HepG2 (cell line): ENCODE measurements at regions not wholly inside any gene's neighbourhood (a gene's known extent, or its start where the extent isn't known, plus 50 kb on each side); places are given as distances from the start of the nearest gene placed in this dataset.

ENCODE experiments used
- ATAC-seq: fragments of 200-7000 bp; cut with Tn5 transposase; 3 replicates; pipeline ENCODE4 v1.9.1; 2020; ENCODE audit warnings: mild to moderate bottlenecking, moderate library complexity
- BruUV-seq: library from RNA; stranded (reverse); fragments of 400-500 nt; replicated peaks from 2 replicates; lab custom pipeline; 2021; lab: Mats Ljungman, UMichigan
- CTCF ChIA-PET: fragments of 300-600 bp; formaldehyde crosslinking; extraction: SDS; loops from one replicate; lab custom pipeline; 2021; ENCODE audit warnings: low total read pairs, inconsistent platforms, low intra/inter-chr PET ratio; lab: Yijun Ruan, JAX
- POLR2A ChIA-PET: fragments of 350-600 bp; sonication (Branson Sonifier 250); formaldehyde crosslinking; loops from one replicate; lab custom pipeline; 2020; ENCODE audit warnings: antibody characterized with exemption, inconsistent platforms; lab: Yijun Ruan, JAX
- DNase-seq: peaks from one replicate; pipeline ENCODE4 v3.0.0-alpha.2; 2015; ENCODE audit warnings: low spot score
- FAIRE-seq: peaks from 3 replicates; lab custom pipeline; 2011; peaks lifted over from hg19 to GRCh38; lab: Jason Lieb, UNC
- H2AFZ ChIP-seq: one replicate; pipeline ENCODE4 v1.6.1; 2011; ENCODE audit warnings: low read length, inconsistent platforms
- H3K27ac ChIP-seq: fragments of 300-600 bp; 3 replicates; pipeline ENCODE4 v1.8.0; 2011; ENCODE audit warnings: mixed run types, mild to moderate bottlenecking, mixed read lengths, low read length, inconsistent platforms; ENCODE audit not compliant: insufficient read depth; ENCODE audit errors: extremely low read length
- H3K27me3 ChIP-seq, 2 experiments: fragments of 200-600 bp in 1 of 2; 2 replicates in 1 of 2; 3 replicates in 1 of 2; pipeline versions ENCODE4 v1.6.0 to v1.8.0; 2011; ENCODE audit warnings: low read length in 2 of 2, mild to moderate bottlenecking in 2 of 2, moderate library complexity in 2 of 2, inconsistent platforms in 1 of 2; ENCODE audit not compliant: insufficient read depth in 2 of 2, control insufficient read depth in 1 of 2
- H3K36me3 ChIP-seq, 2 experiments: fragments of 200-600 bp in 1 of 2; replicated peaks in 1 of 2; 2 replicates in 1 of 2; 3 replicates in 1 of 2; pipeline versions ENCODE4 v1.5.1 to v1.8.0; 2011; ENCODE audit warnings: low read length in 2 of 2, inconsistent platforms in 1 of 2; ENCODE audit not compliant: insufficient read depth in 2 of 2, control insufficient read depth in 1 of 2
- H3K4me1 ChIP-seq: 2 replicates; pipeline ENCODE4 v1.5.1; 2012; ENCODE audit warnings: low read length, inconsistent platforms; ENCODE audit not compliant: insufficient read depth
- H3K4me2 ChIP-seq: 2 replicates; pipeline ENCODE4 v1.6.0; 2011; ENCODE audit warnings: low read depth, low read length, inconsistent platforms
- H3K4me3 ChIP-seq, 3 experiments: fragments of 200-600 bp in 1 of 3; sonication (generic), shearing (Covaris generic) in 1 of 3; replicated peaks in 1 of 3; 2 replicates each; pipeline ENCODE4 v1.5.1; 2011 to 2016; ENCODE audit warnings: low read length in 3 of 3, inconsistent platforms in 2 of 3, low read depth in 2 of 3, mild to moderate bottlenecking in 2 of 3, control low read depth in 1 of 3, mixed read lengths in 1 of 3; ENCODE audit not compliant: insufficient read depth in 1 of 3
- H3K79me2 ChIP-seq: one replicate; pipeline ENCODE4 v1.6.1; 2011; ENCODE audit warnings: low read length, inconsistent platforms; ENCODE audit not compliant: insufficient read depth
- H3K9ac ChIP-seq: 2 replicates; pipeline ENCODE4 v1.6.0; 2011; ENCODE audit warnings: mild to moderate bottlenecking, low read depth, low read length, inconsistent platforms; ENCODE audit not compliant: insufficient read depth
- H3K9me3 ChIP-seq: 2 replicates; pipeline ENCODE4 v1.5.1; 2012; ENCODE audit warnings: mild to moderate bottlenecking, low read length
- H4K20me1 ChIP-seq: 2 replicates; pipeline ENCODE4 v1.6.0; 2011; ENCODE audit warnings: inconsistent platforms, mild to moderate bottlenecking, low read length, moderate library complexity; ENCODE audit not compliant: insufficient read depth
- ATF4 ChIP-seq, 2 experiments: fragments of 450-650 bp in 1 of 2; sonication (generic) in 1 of 2; formaldehyde crosslinking; IDR thresholded peaks; 2 replicates each; pipeline versions ENCODE4 v1.5.0 to v1.8.0; 2020 to 2022; ENCODE audit warnings: mild to moderate bottlenecking in 1 of 2, missing genetic modification reagents in 1 of 2
- CC2D1A ChIP-seq: sonication (generic); formaldehyde crosslinking; IDR thresholded peaks from 2 replicates; pipeline ENCODE4 v1.8.1; 2023; ENCODE audit warnings: mild to moderate bottlenecking, missing genetic modification reagents
- FOXC1 ChIP-seq: sonication (generic); formaldehyde crosslinking; IDR thresholded peaks from 2 replicates; pipeline ENCODE4 v1.8.0; 2022; ENCODE audit warnings: mild to moderate bottlenecking, missing genetic modification reagents, borderline replicate concordance
- GATA4 ChIP-seq: sonication (generic); IDR thresholded peaks from 2 replicates; pipeline ENCODE4 v1.6.1; 2016; ENCODE audit warnings: antibody characterized with exemption, low read depth, borderline replicate concordance
- MED1 ChIP-seq: sonication (generic); formaldehyde crosslinking; IDR thresholded peaks from 2 replicates; pipeline ENCODE4 v1.4.0; 2020; ENCODE audit warnings: missing genetic modification reagents
- RARG ChIP-seq: sonication (generic); formaldehyde crosslinking; IDR thresholded peaks from 2 replicates; pipeline ENCODE4 v1.4.0; 2020; ENCODE audit warnings: low read depth, mild to moderate bottlenecking, missing genetic modification reagents
- SMC3 ChIP-seq: IDR thresholded peaks from 2 replicates; pipeline ENCODE4 v1.6.1; 2011; ENCODE audit warnings: low read length, improper control_type of control experiment
- SSRP1 ChIP-seq: IDR thresholded peaks from 2 replicates; pipeline ENCODE4 v1.6.1; 2016; ENCODE audit warnings: control low read depth
- XBP1 ChIP-seq: sonication (generic); formaldehyde crosslinking; IDR thresholded peaks from 2 replicates; pipeline ENCODE4 v1.5.0; 2020; ENCODE audit warnings: missing genetic modification reagents
- ZNF18 ChIP-seq: sonication (generic); formaldehyde crosslinking; IDR thresholded peaks from 2 replicates; pipeline ENCODE4 v1.8.0; 2022; ENCODE audit warnings: mild to moderate bottlenecking, missing genetic modification reagents; ENCODE audit not compliant: insufficient replicate concordance
- ZNF317 ChIP-seq: sonication (generic); formaldehyde crosslinking; IDR thresholded peaks from 2 replicates; pipeline ENCODE4 v1.5.0; 2020; ENCODE audit warnings: mild to moderate bottlenecking, missing genetic modification reagents
- ZNF44 ChIP-seq: sonication (generic); formaldehyde crosslinking; IDR thresholded peaks from 2 replicates; pipeline ENCODE4 v1.5.1; 2020; ENCODE audit warnings: mild to moderate bottlenecking, missing genetic modification reagents
- ZNF468 ChIP-seq: sonication (generic); formaldehyde crosslinking; IDR thresholded peaks from 2 replicates; pipeline ENCODE4 v1.8.0; 2022; ENCODE audit warnings: mild to moderate bottlenecking, moderate library complexity, missing genetic modification reagents
- ZNF557 ChIP-seq: sonication (generic); formaldehyde crosslinking; IDR thresholded peaks from 2 replicates; pipeline ENCODE4 v1.4.0; 2020; ENCODE audit warnings: missing genetic modification reagents
- ZNF577 ChIP-seq: sonication (generic); formaldehyde crosslinking; IDR thresholded peaks from 2 replicates; pipeline ENCODE4 v1.4.0; 2020; ENCODE audit warnings: mild to moderate bottlenecking, low read depth, missing genetic modification reagents, borderline replicate concordance
- ZNF652 ChIP-seq: IDR thresholded peaks from 2 replicates; pipeline ENCODE4 v1.6.1; 2016; ENCODE audit warnings: low read depth, borderline replicate concordance
- ZNF674 ChIP-seq: sonication (generic); formaldehyde crosslinking; IDR thresholded peaks from 2 replicates; pipeline ENCODE4 v1.5.0; 2020; ENCODE audit warnings: low read depth, mild to moderate bottlenecking, missing genetic modification reagents
- ZSCAN12 ChIP-seq: sonication (generic); formaldehyde crosslinking; IDR thresholded peaks from 2 replicates; pipeline ENCODE4 v1.9.0; 2021; ENCODE audit warnings: mild to moderate bottlenecking, missing genetic modification reagents
- WGBS: methylation state at CpG from one replicate; pipeline ENCODE4 v1.1.6; 2017; ENCODE audit warnings: low lambda C conversion rate; 5-methylcytosine and 5-hydroxymethylcytosine counted together
- in situ Hi-C: cut with HindIII; loops from 2 replicates; pipeline ENCODE4 v1.10.0; 2017; ENCODE audit warnings: low pct_unique_long_range_greater_than_20kb; ENCODE audit not compliant: extremely low pct_ligation_motif_present
- intact Hi-C: fragments of 100-400 bp; cut with micrococcal nuclease; formaldehyde crosslinking; loops from one replicate; pipeline ENCODE4 v1.10.0; 2022; ENCODE audit not compliant: unreplicated experiment
- TF ChIP-seq, protein P1 (sequence below): sonication (generic); formaldehyde crosslinking; IDR thresholded peaks from 2 replicates; pipeline ENCODE4 v1.4.0; 2020; ENCODE audit warnings: missing genetic modification reagents
- TF ChIP-seq, protein P2 (sequence below): sonication (generic); formaldehyde crosslinking; IDR thresholded peaks from 2 replicates; pipeline ENCODE4 v1.5.1; 2020; ENCODE audit warnings: missing genetic modification reagents, mild to moderate bottlenecking, borderline replicate concordance

DNA sequence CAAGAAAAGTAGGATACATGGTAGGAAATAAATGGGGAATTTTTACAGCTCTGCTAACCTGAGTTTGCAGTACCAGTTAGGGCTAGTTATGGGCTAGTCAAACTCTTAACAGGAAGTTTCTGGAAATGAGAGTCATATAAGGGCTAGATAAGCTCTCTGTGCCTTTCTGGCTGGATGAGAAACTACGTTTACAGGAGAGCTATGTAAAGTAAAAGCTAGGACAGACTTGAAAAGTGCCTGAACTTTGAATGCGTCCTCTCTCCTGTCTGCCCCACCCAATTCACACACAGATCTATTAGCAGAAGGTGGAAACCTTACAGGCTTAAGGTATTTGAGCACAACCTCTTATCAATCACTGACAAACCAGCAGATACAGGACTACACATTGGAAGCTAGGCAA, 167.1 kb downstream of the SNX19 start (continued):
- TF ChIP-seq FOXC1 (CRISPR knock-in tag) (no peak), ZNF674 (no peak), CC2D1A (CRISPR knock-in tag) (no peak), ZNF18 (CRISPR knock-in tag) (no peak)
- TF ChIP-seq, protein P1, sequence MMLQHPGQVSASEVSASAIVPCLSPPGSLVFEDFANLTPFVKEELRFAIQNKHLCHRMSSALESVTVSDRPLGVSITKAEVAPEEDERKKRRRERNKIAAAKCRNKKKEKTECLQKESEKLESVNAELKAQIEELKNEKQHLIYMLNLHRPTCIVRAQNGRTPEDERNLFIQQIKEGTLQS (CRISPR knock-in tag): no peak

- H3K36me3 ChIP-seq: no peaks in the 10 kb centered on the region
- no peak overlapping the region for H3K4me2 ChIP-seq
- no peak overlapping the region for H3K27ac ChIP-seq
- H3K9ac ChIP-seq: no peak overlapping the region
- BruUV-seq: no TSS peak
- H3K9me3 ChIP-seq: no peaks in the 10 kb centered on the region
- ChIA-PET POLR2A (no interaction called here), CTCF (no interaction called here)
- WGBS: 4% methylated on average over 5 of the region's 6 CpGs
- intact Hi-C loops: no loop called here
- ATAC-seq (no peak), DNase-seq (no peak), FAIRE-seq (no peak)
- H2AFZ ChIP-seq: no peak overlapping the region
- 0 out of 5 replicates have a peak, but pooled peaks cover 0 to 11% of the 10 kb centered on the region in 2 experiments for H3K27me3 ChIP-seq
- in situ Hi-C loops: no loop called here
- no peaks in the 10 kb centered on the region for H3K79me2 ChIP-seq
- H3K4me3 ChIP-seq: no peak overlapping the region
- TF ChIP-seq ZSCAN12 (CRISPR knock-in tag): no peak
- TF ChIP-seq, protein P2, sequence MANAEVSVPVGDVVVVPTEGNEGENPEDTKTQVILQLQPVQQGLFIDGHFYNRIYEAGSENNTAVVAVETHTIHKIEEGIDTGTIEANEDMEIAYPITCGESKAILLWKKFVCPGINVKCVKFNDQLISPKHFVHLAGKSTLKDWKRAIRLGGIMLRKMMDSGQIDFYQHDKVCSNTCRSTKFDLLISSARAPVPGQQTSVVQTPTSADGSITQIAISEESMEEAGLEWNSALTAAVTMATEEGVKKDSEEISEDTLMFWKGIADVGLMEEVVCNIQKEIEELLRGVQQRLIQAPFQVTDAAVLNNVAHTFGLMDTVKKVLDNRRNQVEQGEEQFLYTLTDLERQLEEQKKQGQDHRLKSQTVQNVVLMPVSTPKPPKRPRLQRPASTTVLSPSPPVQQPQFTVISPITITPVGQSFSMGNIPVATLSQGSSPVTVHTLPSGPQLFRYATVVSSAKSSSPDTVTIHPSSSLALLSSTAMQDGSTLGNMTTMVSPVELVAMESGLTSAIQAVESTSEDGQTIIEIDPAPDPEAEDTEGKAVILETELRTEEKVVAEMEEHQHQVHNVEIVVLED (CRISPR knock-in tag): no peak
- TF ChIP-seq ZNF652 (CRISPR knock-in tag): no peak
- no peak for TF ChIP-seq ZNF317
- no peak for TF ChIP-seq RARG (CRISPR knock-in tag)
- no peak for TF ChIP-seq XBP1 (CRISPR knock-in tag)
- TF ChIP-seq ZNF468: no peak
- TF ChIP-seq ZNF44 (CRISPR knock-in tag): no peak
- TF ChIP-seq ATF4 (CRISPR knock-in tag; IDR thresholded peaks at IDR 0.05): no peak
- TF ChIP-seq ZNF557: no peak
- TF ChIP-seq GATA4: no peak
- no peak for TF ChIP-seq SMC3
- TF ChIP-seq MED1 (CRISPR knock-in tag): no peak
- TF ChIP-seq SSRP1 (CRISPR knock-in tag): no peak
- no peak for TF ChIP-seq ZNF577 (CRISPR knock-in tag)
- no peaks in the 10 kb centered on the region for H4K20me1 ChIP-seq
- no peaks in the 10 kb centered on the region for H3K4me1 ChIP-seq
Measured at GRCh38 chr11:130760515-130761125, 155.7 kb downstream of the SNX19 start.
